BLaER1 treated with 17β-estradiol and CSF1 and Interleukin-3, amounts not matched to agents 10 nM and 100 nM (cell line): ENCODE measurements at regions not wholly inside any gene's neighbourhood (a gene's known extent, or its start where the extent isn't known, plus 50 kb on each side); places are given as distances from the start of the nearest gene placed in this dataset.
A peak's percentile ranks its signal among the peaks of the same experiment; 100 is the strongest.
"Not testable (repeated sequence)": the region's sequence is repeated elsewhere in the genome, so short reads cannot be mapped to it uniquely, and the experiment has no call there.

Source experiments
- H3K27ac ChIP-seq, 11 experiments: shearing (Covaris generic); formaldehyde crosslinking; 2 replicates each; pipeline ENCODE4 v1.8.1; 2022
- H3K27me3 ChIP-seq, 11 experiments: shearing (Covaris generic); formaldehyde crosslinking; 2 replicates each; pipeline ENCODE4 v1.8.1; 2022
- H3K36me3 ChIP-seq, 11 experiments: shearing (Covaris generic); formaldehyde crosslinking; 2 replicates each; pipeline ENCODE4 v1.8.1; 2022
- H3K4me1 ChIP-seq, 10 experiments: shearing (Covaris generic); formaldehyde crosslinking; 2 replicates each; pipeline ENCODE4 v1.8.1; 2022
- H3K4me2 ChIP-seq, 11 experiments: shearing (Covaris generic); formaldehyde crosslinking; 2 replicates each; pipeline ENCODE4 v1.8.1; 2022
- H3K4me3 ChIP-seq, 10 experiments: shearing (Covaris generic); formaldehyde crosslinking; 2 replicates each; pipeline ENCODE4 v1.8.1; 2022
- H3K9ac ChIP-seq, 11 experiments: shearing (Covaris generic); formaldehyde crosslinking; 2 replicates each; pipeline ENCODE4 v1.8.1; 2022
- H3K9me3 ChIP-seq, 11 experiments: shearing (Covaris generic); formaldehyde crosslinking; replicated peaks in 1 of 11; 2 replicates each; pipeline ENCODE4 v1.8.1; 2022
- H4K20me1 ChIP-seq, 11 experiments: shearing (Covaris generic); formaldehyde crosslinking; 2 replicates each; pipeline ENCODE4 v1.8.1; 2022
- Cebpa-rat ChIP-seq, 11 experiments: shearing (Covaris generic); IDR thresholded peaks; 2 replicates each; pipeline ENCODE4 v1.8.1; 2022

DNA sequence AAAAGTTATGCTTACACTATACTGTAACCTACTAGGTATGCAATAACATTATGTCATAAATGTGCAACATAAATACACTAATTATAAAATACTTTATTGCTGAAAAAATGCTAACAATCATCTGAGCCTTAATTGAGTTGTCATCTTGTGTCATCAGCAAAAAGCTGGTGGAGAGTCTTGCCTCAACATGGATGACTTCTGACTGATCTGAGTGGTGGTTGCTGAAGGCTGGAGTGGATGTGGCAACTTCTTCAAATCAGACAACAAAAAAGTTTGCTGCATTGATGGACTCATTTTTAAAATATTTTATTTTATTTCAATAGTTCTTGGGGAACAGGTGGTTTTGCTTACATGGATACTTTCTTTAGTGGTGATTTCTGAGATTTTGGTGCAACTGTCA is 93.9 kb upstream of the AMN1 start:
- Histone ChIP-seq H3K4me3 (no peak overlapping the region), H3K9ac (no peak overlapping the region), H3K27ac (no peak overlapping the region), H4K20me1 (no peaks in the 10 kb centered on the region), H3K9me3 (peaks cover 37 to 51% (median 41%) of the 10 kb centered on the region in 11 experiments), H3K36me3 (peaks cover 0 to 6% (median 0%) of the 10 kb centered on the region in 11 experiments; a peak in 2 of 22 replicates), H3K4me2 (no peak overlapping the region), H3K27me3 (no peaks in the 10 kb centered on the region), H3K4me1 (no peaks in the 10 kb centered on the region)
- no peak for TF ChIP-seq Cebpa-rat (IDR thresholded peaks at IDR 0.05)

GRCh38 chr12:31821484-31821883 is 92.7 kb upstream of the AMN1 start:
- Histone ChIP-seq H3K4me2 (no peak overlapping the region), H3K4me3 (no peak overlapping the region), H3K27ac (no peak overlapping the region), H3K9ac (no peak overlapping the region), H4K20me1 (no peaks in the 10 kb centered on the region), H3K36me3 (peaks cover 0 to 6% (median 0%) of the 10 kb centered on the region in 11 experiments; a peak in 2 of 22 replicates), H3K9me3 (peaks cover 24 to 38% (median 28%) of the 10 kb centered on the region in 11 experiments), H3K27me3 (no peaks in the 10 kb centered on the region), H3K4me1 (peaks cover 0 to 9% (median 0%) of the 10 kb centered on the region in 10 experiments; a peak in 2 of 20 replicates)
- TF ChIP-seq Cebpa-rat (IDR thresholded peaks at IDR 0.05): no peak

DNA sequence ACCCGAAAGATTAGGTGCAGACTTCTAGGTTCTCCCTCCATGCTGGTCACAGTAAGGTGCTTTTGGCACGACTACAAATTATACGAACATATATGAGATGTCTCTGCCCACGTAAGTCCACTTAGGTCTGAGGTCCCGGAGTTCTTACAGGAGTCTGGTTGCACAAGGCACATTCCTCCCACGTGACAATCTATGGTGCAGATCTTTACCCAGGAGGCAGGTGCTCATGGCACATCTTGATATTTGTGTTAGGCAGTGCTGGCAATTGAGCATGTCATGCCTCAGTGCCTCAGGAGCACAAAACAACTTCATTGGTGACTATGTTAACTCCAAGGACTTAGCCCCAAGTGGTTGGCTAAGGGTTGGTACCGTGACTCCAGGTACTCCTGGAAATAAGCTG is 92.0 kb upstream of the AMN1 start:
- H4K20me1 ChIP-seq: no peaks in the 10 kb centered on the region
- peaks cover 0 to 6% (median 0%) of the 10 kb centered on the region in 11 experiments; a peak in 1 of 22 replicates for H3K36me3 ChIP-seq
- H3K9me3 ChIP-seq: peaks cover 17 to 32% (median 21%) of the 10 kb centered on the region in 11 experiments
- no peak for TF ChIP-seq Cebpa-rat (IDR thresholded peaks at IDR 0.05)
- no peak overlapping the region for H3K27ac ChIP-seq
- H3K4me2 ChIP-seq: no peak overlapping the region
- H3K27me3 ChIP-seq: no peaks in the 10 kb centered on the region
- no peak overlapping the region for H3K4me3 ChIP-seq
- H3K4me1 ChIP-seq: peaks cover 0 to 9% (median 0%) of the 10 kb centered on the region in 10 experiments; a peak in 2 of 20 replicates
- H3K9ac ChIP-seq: no peak overlapping the region

DNA sequence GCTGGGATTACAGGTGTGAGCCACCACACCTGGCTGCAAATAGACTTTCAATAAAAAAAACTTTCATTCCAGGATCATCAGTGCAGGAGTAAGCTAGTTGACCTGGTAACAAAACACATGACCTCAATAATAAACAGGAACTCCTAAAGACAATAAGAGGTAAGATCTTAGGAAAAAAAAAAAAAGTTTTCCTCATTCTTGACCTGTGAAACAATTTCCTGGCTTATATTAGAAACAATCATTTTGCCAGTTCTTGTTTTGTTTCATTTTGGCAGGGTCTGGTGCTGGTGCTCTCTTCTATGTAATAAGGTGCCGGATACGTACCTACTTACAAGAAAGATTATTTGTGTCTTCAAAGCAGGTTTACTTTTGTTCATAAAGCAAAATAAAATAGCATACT is 90.6 kb upstream of the AMN1 start:
- H3K9me3 ChIP-seq: peaks cover 4 to 17% (median 7%) of the 10 kb centered on the region in 11 experiments; a peak in 19 of 22 replicates
- H3K4me2 ChIP-seq: no peak overlapping the region
- no peak overlapping the region for H3K9ac ChIP-seq
- no peaks in the 10 kb centered on the region for H3K27me3 ChIP-seq
- H4K20me1 ChIP-seq: no peaks in the 10 kb centered on the region
- no peak for TF ChIP-seq Cebpa-rat (IDR thresholded peaks at IDR 0.05)
- peaks cover 0 to 9% (median 0%) of the 10 kb centered on the region in 10 experiments; a peak in 2 of 20 replicates for H3K4me1 ChIP-seq
- no peak overlapping the region for H3K27ac ChIP-seq
- H3K4me3 ChIP-seq: no peak overlapping the region
- no peaks in the 10 kb centered on the region for H3K36me3 ChIP-seq

DNA sequence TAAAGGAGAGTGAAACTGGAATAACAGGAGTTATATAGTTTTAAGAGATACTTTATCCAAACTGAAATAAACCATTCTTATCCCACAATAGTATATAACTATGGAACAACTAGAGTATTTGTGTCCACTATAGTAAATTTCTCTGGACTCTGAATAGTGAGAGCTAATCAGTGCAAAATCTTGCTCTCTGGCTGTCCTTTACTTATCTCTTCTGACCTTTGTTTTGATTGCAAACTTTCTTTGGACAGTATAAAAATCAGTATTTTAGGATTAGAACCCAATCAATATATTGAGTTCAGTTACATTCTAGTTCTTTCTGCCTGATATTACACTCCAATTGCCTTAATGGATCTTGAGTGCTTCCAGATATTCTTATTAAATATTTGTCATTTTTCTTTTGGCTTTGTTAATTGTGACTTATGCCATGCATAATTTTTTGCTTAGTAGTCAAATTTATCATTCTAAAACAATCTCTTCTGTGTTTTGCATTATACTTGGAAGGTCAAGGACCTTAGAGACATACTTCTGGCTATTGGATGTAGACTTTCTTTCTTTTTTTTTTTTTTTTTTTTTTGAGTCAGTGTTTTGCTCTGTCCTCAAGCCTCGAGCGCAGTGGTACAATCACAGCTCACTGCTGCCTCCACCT is 89.9 kb upstream of the AMN1 start:
- Histone ChIP-seq H3K9ac (no peak overlapping the region), H3K4me3 (no peak overlapping the region), H3K36me3 (no peaks in the 10 kb centered on the region), H3K27ac (no peak overlapping the region), H3K27me3 (no peaks in the 10 kb centered on the region), H3K4me1 (peaks cover 0 to 9% (median 0%) of the 10 kb centered on the region in 10 experiments; a peak in 2 of 20 replicates), H3K9me3 (peaks cover 0 to 11% (median under 1%) of the 10 kb centered on the region in 11 experiments; a peak in 7 of 22 replicates), H3K4me2 (no peak overlapping the region), H4K20me1 (no peaks in the 10 kb centered on the region)
- TF ChIP-seq Cebpa-rat (IDR thresholded peaks at IDR 0.05): no peak

GRCh38 chr12:31817120-31817519 is 88.3 kb upstream of the AMN1 start:
- H3K4me3 ChIP-seq: no peak overlapping the region
- H4K20me1 ChIP-seq: no peaks in the 10 kb centered on the region
- peaks cover 0 to 20% (median 0%) of the 10 kb centered on the region in 10 experiments; a peak in 4 of 20 replicates for H3K4me1 ChIP-seq
- no peak overlapping the region for H3K9ac ChIP-seq
- 0 out of 22 replicates have a peak, but pooled peaks cover 0 to 6% (median 0%) of the 10 kb centered on the region in 11 experiments for H3K9me3 ChIP-seq
- no peaks in the 10 kb centered on the region for H3K27me3 ChIP-seq
- no peaks in the 10 kb centered on the region for H3K36me3 ChIP-seq
- no peak for TF ChIP-seq Cebpa-rat (IDR thresholded peaks at IDR 0.05)
- H3K27ac ChIP-seq: no peak overlapping the region
- peak overlapping the region in 2 of 11 experiments; percentile 13 to 37; a peak in 1 of 22 replicates for H3K4me2 ChIP-seq

GRCh38 chr12:31815096-31815495 is 86.3 kb upstream of the AMN1 start:
- Histone ChIP-seq H4K20me1 (no peaks in the 10 kb centered on the region), H3K9ac (no peak overlapping the region), H3K4me3 (no peak overlapping the region), H3K27me3 (no peaks in the 10 kb centered on the region), H3K4me1 (peaks cover 0 to 38% (median 0%) of the 10 kb centered on the region in 10 experiments; a peak in 5 of 20 replicates), H3K27ac (no peak overlapping the region), H3K9me3 (0 out of 22 replicates have a peak, but pooled peaks cover 0 to 6% (median 0%) of the 10 kb centered on the region in 11 experiments), H3K36me3 (no peaks in the 10 kb centered on the region), H3K4me2 (no peak overlapping the region)
- no peak for TF ChIP-seq Cebpa-rat (IDR thresholded peaks at IDR 0.05)

DNA sequence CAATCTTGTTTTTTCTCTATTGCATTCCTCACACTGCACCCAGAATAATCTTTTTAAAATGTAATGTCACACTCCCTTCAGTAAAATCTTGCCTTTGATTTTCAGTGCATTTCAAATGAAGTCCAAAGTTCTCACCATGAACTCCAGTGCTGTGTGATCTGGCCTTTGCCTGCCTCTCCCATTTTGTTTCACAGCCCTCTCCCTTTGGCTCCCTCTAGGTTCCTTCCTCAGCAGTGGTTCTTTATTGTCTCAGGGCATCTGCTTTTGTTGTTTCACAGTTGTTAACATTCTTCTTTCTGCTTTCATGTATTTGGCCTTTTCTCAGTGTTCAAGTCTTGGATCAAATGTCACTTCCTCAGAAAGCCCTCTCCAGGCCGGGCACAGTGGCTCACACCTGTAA is 84.5 kb upstream of the AMN1 start:
- no peak overlapping the region for H3K4me3 ChIP-seq
- H3K36me3 ChIP-seq: no peaks in the 10 kb centered on the region
- H3K9me3 ChIP-seq: no peaks in the 10 kb centered on the region
- no peak overlapping the region for H3K9ac ChIP-seq
- peak overlapping the region in 1 of 11 experiments; percentile 9; a peak in 2 of 22 replicates for H3K4me2 ChIP-seq
- no peak overlapping the region for H3K27ac ChIP-seq
- no peaks in the 10 kb centered on the region for H4K20me1 ChIP-seq
- peaks cover 4 to 48% (median 7%) of the 10 kb centered on the region in 10 experiments; a peak in 17 of 20 replicates for H3K4me1 ChIP-seq
- H3K27me3 ChIP-seq: no peaks in the 10 kb centered on the region
- TF ChIP-seq Cebpa-rat (IDR thresholded peaks at IDR 0.05): no peak

GRCh38 chr12:31807773-31808097 is 78.9 kb upstream of the AMN1 start:
- H3K9me3 ChIP-seq: peaks cover 0 to 10% (median 0%) of the 10 kb centered on the region in 11 experiments; a peak in 2 of 22 replicates
- H3K4me1 ChIP-seq: peaks cover 4 to 40% (median 7%) of the 10 kb centered on the region in 10 experiments; a peak in 17 of 20 replicates
- no peak for TF ChIP-seq Cebpa-rat (IDR thresholded peaks at IDR 0.05)
- H3K9ac ChIP-seq: no peak overlapping the region
- no peaks in the 10 kb centered on the region for H3K36me3 ChIP-seq
- H3K27me3 ChIP-seq: no peaks in the 10 kb centered on the region
- no peak overlapping the region for H3K27ac ChIP-seq
- H4K20me1 ChIP-seq: no peaks in the 10 kb centered on the region
- peak overlapping the region in 2 of 11 experiments; percentile 29 to 52; a peak in 2 of 22 replicates for H3K4me2 ChIP-seq
- H3K4me3 ChIP-seq: no peak overlapping the region

DNA sequence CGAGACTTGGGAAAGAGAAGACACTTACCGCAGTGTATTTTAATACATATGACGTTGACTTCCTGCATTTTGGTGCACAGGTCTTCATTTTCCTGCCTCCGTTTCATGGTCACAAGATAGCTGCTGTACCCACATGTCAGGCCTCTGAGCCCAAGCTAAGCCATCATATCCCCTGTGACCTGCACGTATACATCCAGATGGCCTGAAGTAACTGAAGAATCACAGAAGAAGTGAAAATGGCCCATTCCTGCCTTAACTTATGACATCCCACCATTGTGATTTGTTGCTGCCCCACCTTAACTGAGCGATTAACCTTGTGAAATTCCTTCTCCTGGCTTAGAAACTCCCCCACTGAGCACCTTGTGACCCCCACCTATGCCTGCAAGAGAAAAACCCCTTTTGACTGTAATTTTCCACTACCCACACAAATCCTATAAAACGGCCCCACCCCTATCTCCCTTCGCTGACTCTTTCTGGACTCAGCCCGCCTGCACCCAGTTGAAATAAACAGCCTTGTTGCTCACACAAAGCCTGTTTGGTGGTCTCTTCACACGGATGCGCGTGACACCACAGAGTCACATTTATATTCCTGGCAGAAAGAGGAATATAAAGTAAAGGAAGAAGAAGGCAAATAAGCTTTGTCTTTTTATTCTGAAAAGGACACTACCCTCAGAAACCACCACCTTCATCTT is 78.4 kb upstream of the AMN1 start:
- H3K4me3 ChIP-seq, H3K27ac ChIP-seq, H3K27me3 ChIP-seq, H3K9me3 ChIP-seq, H4K20me1 ChIP-seq, H3K36me3 ChIP-seq, H3K9ac ChIP-seq: not testable (repeated sequence)
- H3K4me2 ChIP-seq: peak overlapping the region in 2 of 11 experiments; percentile 29 to 52; a peak in 2 of 22 replicates
- peaks cover 4 to 39% (median 7%) of the 10 kb centered on the region in 10 experiments; a peak in 17 of 20 replicates for H3K4me1 ChIP-seq

GRCh38 chr12:31805681-31806080 is 76.9 kb upstream of the AMN1 start:
- H3K9ac ChIP-seq, H3K4me3 ChIP-seq, H3K4me2 ChIP-seq, H3K9me3 ChIP-seq, H3K36me3 ChIP-seq, H3K27me3 ChIP-seq, H3K27ac ChIP-seq, H4K20me1 ChIP-seq: not testable (repeated sequence)
- H3K4me1 ChIP-seq: peaks cover 2 to 26% (median 6%) of the 10 kb centered on the region in 10 experiments; a peak in 16 of 20 replicates

DNA sequence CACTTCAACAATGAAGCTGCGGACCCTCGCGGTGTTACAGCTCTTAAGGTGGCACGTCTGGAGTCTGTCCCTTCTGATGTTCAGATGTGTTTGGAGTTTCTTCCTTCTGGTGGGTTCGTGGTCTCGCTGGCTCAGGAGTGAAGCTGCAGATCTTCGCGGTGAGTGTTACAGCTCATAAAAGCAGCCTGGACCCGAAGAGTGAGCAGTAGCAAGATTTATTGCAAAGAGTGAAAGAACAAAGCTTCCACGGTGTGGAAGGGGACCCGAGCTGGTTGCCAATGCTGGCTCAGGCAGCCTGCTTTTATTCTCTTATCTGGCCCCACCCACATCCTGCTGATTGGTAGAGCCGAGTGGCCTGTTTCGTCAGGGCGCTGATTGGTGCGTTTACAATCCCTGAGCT is 75.9 kb upstream of the AMN1 start:
- H3K4me2 ChIP-seq, H4K20me1 ChIP-seq, H3K27me3 ChIP-seq, H3K9ac ChIP-seq, H3K9me3 ChIP-seq, H3K36me3 ChIP-seq, H3K4me3 ChIP-seq, H3K27ac ChIP-seq: not testable (repeated sequence)
- H3K4me1 ChIP-seq: peaks cover 0 to 20% (median 6%) of the 10 kb centered on the region in 10 experiments; a peak in 16 of 20 replicates
